ENCODE measurements at regions not wholly inside any gene's neighbourhood (a gene's known extent, or its start where the extent isn't known, plus 50 kb on each side); places are given as distances from the start of the nearest gene placed in this dataset.

DNA sequence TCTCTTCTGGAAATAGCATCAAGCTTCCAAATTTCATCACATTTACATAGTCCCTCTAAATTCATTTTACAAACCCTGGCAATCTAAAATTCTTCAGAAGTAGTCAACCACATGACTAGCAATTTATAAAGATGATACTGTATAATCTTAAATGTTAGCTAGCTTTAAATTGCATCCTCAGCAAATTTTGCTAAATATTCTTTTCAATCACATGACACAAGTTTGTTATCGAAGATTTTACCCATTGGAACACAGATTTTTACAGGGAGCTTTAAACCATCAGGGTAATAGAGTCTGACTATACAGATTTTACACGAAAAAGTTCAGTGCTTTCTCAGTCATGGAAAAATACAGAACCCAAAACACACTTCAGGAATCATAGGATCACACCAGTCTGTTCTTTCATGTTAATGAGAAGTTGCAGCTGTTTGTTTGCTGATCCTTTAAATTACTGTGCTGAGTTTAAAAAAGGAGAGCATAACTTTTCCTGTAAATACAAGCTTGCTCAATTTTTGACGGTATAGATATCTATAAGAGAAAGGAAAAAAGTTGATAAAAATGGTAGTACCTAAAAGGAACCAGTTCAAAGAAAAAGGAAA is 445.8 kb upstream of the ADGRB3 start (continued):
- TF ChIP-seq, protein P1, sequence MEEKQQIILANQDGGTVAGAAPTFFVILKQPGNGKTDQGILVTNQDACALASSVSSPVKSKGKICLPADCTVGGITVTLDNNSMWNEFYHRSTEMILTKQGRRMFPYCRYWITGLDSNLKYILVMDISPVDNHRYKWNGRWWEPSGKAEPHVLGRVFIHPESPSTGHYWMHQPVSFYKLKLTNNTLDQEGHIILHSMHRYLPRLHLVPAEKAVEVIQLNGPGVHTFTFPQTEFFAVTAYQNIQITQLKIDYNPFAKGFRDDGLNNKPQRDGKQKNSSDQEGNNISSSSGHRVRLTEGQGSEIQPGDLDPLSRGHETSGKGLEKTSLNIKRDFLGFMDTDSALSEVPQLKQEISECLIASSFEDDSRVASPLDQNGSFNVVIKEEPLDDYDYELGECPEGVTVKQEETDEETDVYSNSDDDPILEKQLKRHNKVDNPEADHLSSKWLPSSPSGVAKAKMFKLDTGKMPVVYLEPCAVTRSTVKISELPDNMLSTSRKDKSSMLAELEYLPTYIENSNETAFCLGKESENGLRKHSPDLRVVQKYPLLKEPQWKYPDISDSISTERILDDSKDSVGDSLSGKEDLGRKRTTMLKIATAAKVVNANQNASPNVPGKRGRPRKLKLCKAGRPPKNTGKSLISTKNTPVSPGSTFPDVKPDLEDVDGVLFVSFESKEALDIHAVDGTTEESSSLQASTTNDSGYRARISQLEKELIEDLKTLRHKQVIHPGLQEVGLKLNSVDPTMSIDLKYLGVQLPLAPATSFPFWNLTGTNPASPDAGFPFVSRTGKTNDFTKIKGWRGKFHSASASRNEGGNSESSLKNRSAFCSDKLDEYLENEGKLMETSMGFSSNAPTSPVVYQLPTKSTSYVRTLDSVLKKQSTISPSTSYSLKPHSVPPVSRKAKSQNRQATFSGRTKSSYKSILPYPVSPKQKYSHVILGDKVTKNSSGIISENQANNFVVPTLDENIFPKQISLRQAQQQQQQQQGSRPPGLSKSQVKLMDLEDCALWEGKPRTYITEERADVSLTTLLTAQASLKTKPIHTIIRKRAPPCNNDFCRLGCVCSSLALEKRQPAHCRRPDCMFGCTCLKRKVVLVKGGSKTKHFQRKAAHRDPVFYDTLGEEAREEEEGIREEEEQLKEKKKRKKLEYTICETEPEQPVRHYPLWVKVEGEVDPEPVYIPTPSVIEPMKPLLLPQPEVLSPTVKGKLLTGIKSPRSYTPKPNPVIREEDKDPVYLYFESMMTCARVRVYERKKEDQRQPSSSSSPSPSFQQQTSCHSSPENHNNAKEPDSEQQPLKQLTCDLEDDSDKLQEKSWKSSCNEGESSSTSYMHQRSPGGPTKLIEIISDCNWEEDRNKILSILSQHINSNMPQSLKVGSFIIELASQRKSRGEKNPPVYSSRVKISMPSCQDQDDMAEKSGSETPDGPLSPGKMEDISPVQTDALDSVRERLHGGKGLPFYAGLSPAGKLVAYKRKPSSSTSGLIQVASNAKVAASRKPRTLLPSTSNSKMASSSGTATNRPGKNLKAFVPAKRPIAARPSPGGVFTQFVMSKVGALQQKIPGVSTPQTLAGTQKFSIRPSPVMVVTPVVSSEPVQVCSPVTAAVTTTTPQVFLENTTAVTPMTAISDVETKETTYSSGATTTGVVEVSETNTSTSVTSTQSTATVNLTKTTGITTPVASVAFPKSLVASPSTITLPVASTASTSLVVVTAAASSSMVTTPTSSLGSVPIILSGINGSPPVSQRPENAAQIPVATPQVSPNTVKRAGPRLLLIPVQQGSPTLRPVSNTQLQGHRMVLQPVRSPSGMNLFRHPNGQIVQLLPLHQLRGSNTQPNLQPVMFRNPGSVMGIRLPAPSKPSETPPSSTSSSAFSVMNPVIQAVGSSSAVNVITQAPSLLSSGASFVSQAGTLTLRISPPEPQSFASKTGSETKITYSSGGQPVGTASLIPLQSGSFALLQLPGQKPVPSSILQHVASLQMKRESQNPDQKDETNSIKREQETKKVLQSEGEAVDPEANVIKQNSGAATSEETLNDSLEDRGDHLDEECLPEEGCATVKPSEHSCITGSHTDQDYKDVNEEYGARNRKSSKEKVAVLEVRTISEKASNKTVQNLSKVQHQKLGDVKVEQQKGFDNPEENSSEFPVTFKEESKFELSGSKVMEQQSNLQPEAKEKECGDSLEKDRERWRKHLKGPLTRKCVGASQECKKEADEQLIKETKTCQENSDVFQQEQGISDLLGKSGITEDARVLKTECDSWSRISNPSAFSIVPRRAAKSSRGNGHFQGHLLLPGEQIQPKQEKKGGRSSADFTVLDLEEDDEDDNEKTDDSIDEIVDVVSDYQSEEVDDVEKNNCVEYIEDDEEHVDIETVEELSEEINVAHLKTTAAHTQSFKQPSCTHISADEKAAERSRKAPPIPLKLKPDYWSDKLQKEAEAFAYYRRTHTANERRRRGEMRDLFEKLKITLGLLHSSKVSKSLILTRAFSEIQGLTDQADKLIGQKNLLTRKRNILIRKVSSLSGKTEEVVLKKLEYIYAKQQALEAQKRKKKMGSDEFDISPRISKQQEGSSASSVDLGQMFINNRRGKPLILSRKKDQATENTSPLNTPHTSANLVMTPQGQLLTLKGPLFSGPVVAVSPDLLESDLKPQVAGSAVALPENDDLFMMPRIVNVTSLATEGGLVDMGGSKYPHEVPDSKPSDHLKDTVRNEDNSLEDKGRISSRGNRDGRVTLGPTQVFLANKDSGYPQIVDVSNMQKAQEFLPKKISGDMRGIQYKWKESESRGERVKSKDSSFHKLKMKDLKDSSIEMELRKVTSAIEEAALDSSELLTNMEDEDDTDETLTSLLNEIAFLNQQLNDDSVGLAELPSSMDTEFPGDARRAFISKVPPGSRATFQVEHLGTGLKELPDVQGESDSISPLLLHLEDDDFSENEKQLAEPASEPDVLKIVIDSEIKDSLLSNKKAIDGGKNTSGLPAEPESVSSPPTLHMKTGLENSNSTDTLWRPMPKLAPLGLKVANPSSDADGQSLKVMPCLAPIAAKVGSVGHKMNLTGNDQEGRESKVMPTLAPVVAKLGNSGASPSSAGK (IDR thresholded peaks at IDR 0.05): no peak
- TF ChIP-seq CBX1 (IDR thresholded peaks at IDR 0.05; ENCODE audit: low read depth) (no peak), GABPB2 (CRISPR knock-in tag; conservative IDR thresholded peaks at IDR 0.05) (no peak), SPI1 (IDR thresholded peaks at IDR 0.05; ENCODE audit: borderline replicate concordance, low read depth, low read length) (no peak), MAFG (tag; conservative IDR thresholded peaks at IDR 0.05) (peak; percentile 89), RFX7 (CRISPR knock-in tag; IDR thresholded peaks at IDR 0.05) (no peak), RFX1 (IDR thresholded peaks at IDR 0.05) (no peak), ESRRA (IDR thresholded peaks at IDR 0.05; ENCODE audit: borderline replicate concordance, low read depth) (no peak), ZNF583 (CRISPR knock-in tag; IDR thresholded peaks at IDR 0.05) (no peak), MAFK (IDR thresholded peaks at IDR 0.05; ENCODE audit: low read length) (peak; percentile 91), ATF7 (IDR thresholded peaks at IDR 0.05) (no peak)
- TF ChIP-seq, protein P2, sequence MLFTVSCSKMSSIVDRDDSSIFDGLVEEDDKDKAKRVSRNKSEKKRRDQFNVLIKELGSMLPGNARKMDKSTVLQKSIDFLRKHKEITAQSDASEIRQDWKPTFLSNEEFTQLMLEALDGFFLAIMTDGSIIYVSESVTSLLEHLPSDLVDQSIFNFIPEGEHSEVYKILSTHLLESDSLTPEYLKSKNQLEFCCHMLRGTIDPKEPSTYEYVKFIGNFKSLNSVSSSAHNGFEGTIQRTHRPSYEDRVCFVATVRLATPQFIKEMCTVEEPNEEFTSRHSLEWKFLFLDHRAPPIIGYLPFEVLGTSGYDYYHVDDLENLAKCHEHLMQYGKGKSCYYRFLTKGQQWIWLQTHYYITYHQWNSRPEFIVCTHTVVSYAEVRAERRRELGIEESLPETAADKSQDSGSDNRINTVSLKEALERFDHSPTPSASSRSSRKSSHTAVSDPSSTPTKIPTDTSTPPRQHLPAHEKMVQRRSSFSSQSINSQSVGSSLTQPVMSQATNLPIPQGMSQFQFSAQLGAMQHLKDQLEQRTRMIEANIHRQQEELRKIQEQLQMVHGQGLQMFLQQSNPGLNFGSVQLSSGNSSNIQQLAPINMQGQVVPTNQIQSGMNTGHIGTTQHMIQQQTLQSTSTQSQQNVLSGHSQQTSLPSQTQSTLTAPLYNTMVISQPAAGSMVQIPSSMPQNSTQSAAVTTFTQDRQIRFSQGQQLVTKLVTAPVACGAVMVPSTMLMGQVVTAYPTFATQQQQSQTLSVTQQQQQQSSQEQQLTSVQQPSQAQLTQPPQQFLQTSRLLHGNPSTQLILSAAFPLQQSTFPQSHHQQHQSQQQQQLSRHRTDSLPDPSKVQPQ (CRISPR knock-in tag; IDR thresholded peaks at IDR 0.05; ENCODE audit: borderline replicate concordance): no peak

All from K562 (cell line).